ENCODE measurements at regions not wholly inside any gene's neighbourhood (a gene's known extent, or its start where the extent isn't known, plus 50 kb on each side); places are given as distances from the start of the nearest gene placed in this dataset.

DNA sequence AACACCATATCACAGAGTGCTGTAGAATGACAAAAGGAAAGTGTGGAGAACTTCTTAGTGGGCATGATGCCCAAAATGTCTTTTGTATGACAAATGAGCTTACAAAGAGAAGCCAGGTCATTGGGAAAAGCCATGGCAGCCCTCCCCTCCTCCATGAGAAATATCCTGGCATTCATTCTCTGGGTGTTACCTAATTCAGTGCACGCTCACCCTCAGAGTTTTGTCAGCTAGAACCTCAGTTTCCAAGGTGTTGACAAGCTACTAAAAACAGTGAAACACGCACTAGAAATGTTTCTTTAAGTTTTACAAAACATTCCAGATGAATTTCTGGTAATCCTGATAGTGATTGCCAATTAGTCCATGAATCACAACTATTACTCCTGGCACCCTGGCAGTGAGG is 105.4 kb upstream of the FSHB start:
- Histone ChIP-seq H3K4me3 (no peak overlapping the region), H3K4me1 (ENCODE audit: insufficient read depth) (no peaks in the 10 kb centered on the region), H3K9me3 (no peaks in the 10 kb centered on the region), H3K27me3 (no peaks in the 10 kb centered on the region), H3K36me3 (no peaks in the 10 kb centered on the region), H3K27ac (no peak overlapping the region)
- WGBS, 3 donors, result 64 to 81% (median 68%) methylated on average over 2 of the region's 2 CpGs
- intact Hi-C loops (cut with DNase I), result no loop called here
- no peak for DNase-seq
- no peak for TF ChIP-seq CTCF (IDR thresholded peaks at IDR 0.05)
- no peak for TF ChIP-seq EP300 (IDR thresholded peaks at IDR 0.05)
- no peak for TF ChIP-seq POLR2A (IDR thresholded peaks at IDR 0.05)

- H3K4me3 ChIP-seq, result no peak overlapping the region
- no peaks in the 10 kb centered on the region for H3K9me3 ChIP-seq
- intact Hi-C loops (cut with DNase I), result no loop called here
- no peak for DNase-seq
- H3K36me3 ChIP-seq, result no peaks in the 10 kb centered on the region
- H3K27me3 ChIP-seq, result no peaks in the 10 kb centered on the region
- no peak overlapping the region for H3K27ac ChIP-seq
- no peak for TF ChIP-seq POLR2A (IDR thresholded peaks at IDR 0.05)
- no peak for TF ChIP-seq EP300 (IDR thresholded peaks at IDR 0.05)
- TF ChIP-seq CTCF (IDR thresholded peaks at IDR 0.05), result no peak
- 32 to 44% (median 41%) methylated on average over 3 of the region's 3 CpGs for WGBS, 3 donors
- no peaks in the 10 kb centered on the region for H3K4me1 ChIP-seq (ENCODE audit: insufficient read depth)
Observed at GRCh38 chr11:30128269-30128932, 102.4 kb upstream of the FSHB start.

- H3K4me3 ChIP-seq, result no peak overlapping the region
- H3K4me1 ChIP-seq (ENCODE audit: insufficient read depth), result no peaks in the 10 kb centered on the region
- no peaks in the 10 kb centered on the region for H3K9me3 ChIP-seq
- TF ChIP-seq CTCF (IDR thresholded peaks at IDR 0.05) (no peak), POLR2A (IDR thresholded peaks at IDR 0.05) (no peak), EP300 (IDR thresholded peaks at IDR 0.05) (no peak)
- H3K27ac ChIP-seq, result no peak overlapping the region
- no peak for DNase-seq
- 13 to 39% (median 20%) methylated on average over 2 of the region's 2 CpGs for WGBS, 3 donors
- intact Hi-C loops (cut with DNase I), result no loop called here
- H3K36me3 ChIP-seq, result no peaks in the 10 kb centered on the region
- no peaks in the 10 kb centered on the region for H3K27me3 ChIP-seq
Observed at GRCh38 chr11:30131535-30131934, 99.3 kb upstream of the FSHB start.

GRCh38 chr11:30133281-30133680 is 97.5 kb upstream of the FSHB start:
- no peak for DNase-seq
- no peaks in the 10 kb centered on the region for H3K4me1 ChIP-seq (ENCODE audit: insufficient read depth)
- no peak overlapping the region for H3K27ac ChIP-seq
- 68 to 83% (median 78%) methylated on average over 4 of the region's 4 CpGs for WGBS, 3 donors
- no peaks in the 10 kb centered on the region for H3K36me3 ChIP-seq
- intact Hi-C loops (cut with DNase I), result no loop called here
- H3K4me3 ChIP-seq, result no peak overlapping the region
- no peak for TF ChIP-seq CTCF (IDR thresholded peaks at IDR 0.05)
- TF ChIP-seq POLR2A (IDR thresholded peaks at IDR 0.05), result no peak
- no peak for TF ChIP-seq EP300 (IDR thresholded peaks at IDR 0.05)
- H3K9me3 ChIP-seq, result no peaks in the 10 kb centered on the region
- H3K27me3 ChIP-seq, result no peaks in the 10 kb centered on the region
